ENCODE measurements at regions not wholly inside any gene's neighbourhood (a gene's known extent, or its start where the extent isn't known, plus 50 kb on each side); places are given as distances from the start of the nearest gene placed in this dataset.
A peak's percentile ranks its signal among the peaks of the same experiment; 100 is the strongest.

- H3K4me3 ChIP-seq (ENCODE audit: low read length) = no peak overlapping the region
- TF ChIP-seq, protein P1, sequence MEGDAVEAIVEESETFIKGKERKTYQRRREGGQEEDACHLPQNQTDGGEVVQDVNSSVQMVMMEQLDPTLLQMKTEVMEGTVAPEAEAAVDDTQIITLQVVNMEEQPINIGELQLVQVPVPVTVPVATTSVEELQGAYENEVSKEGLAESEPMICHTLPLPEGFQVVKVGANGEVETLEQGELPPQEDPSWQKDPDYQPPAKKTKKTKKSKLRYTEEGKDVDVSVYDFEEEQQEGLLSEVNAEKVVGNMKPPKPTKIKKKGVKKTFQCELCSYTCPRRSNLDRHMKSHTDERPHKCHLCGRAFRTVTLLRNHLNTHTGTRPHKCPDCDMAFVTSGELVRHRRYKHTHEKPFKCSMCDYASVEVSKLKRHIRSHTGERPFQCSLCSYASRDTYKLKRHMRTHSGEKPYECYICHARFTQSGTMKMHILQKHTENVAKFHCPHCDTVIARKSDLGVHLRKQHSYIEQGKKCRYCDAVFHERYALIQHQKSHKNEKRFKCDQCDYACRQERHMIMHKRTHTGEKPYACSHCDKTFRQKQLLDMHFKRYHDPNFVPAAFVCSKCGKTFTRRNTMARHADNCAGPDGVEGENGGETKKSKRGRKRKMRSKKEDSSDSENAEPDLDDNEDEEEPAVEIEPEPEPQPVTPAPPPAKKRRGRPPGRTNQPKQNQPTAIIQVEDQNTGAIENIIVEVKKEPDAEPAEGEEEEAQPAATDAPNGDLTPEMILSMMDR (conservative IDR thresholded peaks at IDR 0.05; ENCODE audit: low read depth, low read length) = no peak
Measured at GRCh38 chr1:243996223-243996622, 54.9 kb upstream of the ZBTB18 start.

GRCh38 chr1:243991650-243992049 lies 59.4 kb upstream of the ZBTB18 start:
- DNase-seq (ENCODE audit: low read depth) = no peak
- TF ChIP-seq, protein P1 (conservative IDR thresholded peaks at IDR 0.05; ENCODE audit: low read depth, low read length) = no peak
- no peak overlapping the region for H3K4me3 ChIP-seq (ENCODE audit: low read length)

More at GRCh38 chr1:243996223-243996622, 54.9 kb upstream of the ZBTB18 start:
- no peak for DNase-seq (ENCODE audit: low read depth)

DNA sequence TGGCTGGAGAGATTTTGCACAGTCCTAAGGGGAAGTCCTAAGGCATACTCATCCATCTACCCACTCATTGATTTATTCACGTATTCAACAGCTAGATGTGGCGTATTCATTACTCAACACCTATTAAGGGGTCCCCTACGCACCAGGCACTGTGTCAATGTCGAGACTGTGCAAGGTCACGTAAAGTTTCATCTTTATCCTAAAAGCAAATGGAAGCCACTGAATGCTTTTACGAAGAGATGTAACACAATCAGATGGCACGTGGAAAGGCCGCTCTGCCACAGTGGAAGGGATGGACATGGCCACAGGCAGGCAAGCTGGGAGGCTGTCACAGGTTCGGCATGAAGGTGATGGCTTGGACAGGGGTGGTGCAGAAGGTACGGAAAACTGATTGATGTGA lies 66.3 kb upstream of the ZBTB18 start:
- DNase-seq (ENCODE audit: low read depth) = no peak
- no peak overlapping the region for H3K4me3 ChIP-seq (ENCODE audit: low read length)
- TF ChIP-seq, protein P1 (conservative IDR thresholded peaks at IDR 0.05; ENCODE audit: low read depth, low read length) = no peak

DNA sequence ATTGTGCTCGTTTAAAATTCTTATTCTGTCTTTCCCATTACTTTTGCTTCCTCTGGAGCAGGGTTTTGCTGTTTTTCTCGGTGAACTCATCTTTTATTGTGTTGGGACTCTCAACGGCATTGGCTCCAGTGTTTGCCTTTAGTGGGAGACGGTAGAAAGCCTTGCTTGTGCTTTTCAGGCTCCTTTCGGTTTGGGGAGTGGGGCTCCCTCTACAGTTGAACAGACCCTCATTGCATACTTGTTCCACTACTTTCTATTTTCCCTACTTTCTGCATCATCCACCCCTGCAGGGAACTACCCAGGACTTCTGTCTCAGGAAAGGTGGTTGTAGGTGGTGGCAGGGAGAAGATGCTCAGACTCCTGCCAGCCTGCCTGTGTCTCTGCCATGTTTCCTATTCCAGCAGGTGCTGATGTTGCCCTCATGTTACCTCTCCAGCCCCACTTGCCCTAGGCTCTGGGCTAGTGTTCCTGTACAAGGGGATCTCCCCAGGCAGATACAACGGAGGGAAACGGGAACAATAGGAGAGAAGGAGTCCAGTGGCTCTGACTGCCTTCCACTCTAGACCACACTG lies 68.5 kb upstream of the ZBTB18 start:
- TF ChIP-seq, protein P1 (conservative IDR thresholded peaks at IDR 0.05; ENCODE audit: low read depth, low read length) = peak; percentile 22
- no peak overlapping the region for H3K4me3 ChIP-seq (ENCODE audit: low read length)
- DNase-seq (ENCODE audit: low read depth) = no peak

DNA sequence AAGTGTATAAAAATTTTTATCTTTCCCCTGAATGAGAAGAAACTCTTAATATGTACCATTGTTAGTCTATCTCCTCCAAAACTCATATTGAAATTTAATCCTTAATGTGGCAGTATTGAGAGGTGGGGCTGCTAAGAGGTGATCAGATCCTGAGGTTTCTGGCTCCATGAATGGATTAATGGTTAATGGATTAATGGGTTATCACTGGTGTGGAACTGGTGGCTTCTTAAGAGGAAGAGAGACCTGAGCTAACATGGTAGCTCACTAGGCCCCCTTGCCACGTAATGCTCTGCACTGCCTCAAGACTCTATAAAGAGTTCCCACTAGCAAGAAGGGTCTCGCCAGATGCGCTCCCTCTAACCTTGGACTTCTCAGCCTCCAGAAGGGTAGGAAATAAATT lies 70.6 kb upstream of the ZBTB18 start:
- TF ChIP-seq, protein P1 (conservative IDR thresholded peaks at IDR 0.05; ENCODE audit: low read depth, low read length) = no peak
- DNase-seq (ENCODE audit: low read depth) = no peak
- H3K4me3 ChIP-seq (ENCODE audit: low read length) = no peak overlapping the region

GRCh38 chr1:243980071-243980470 lies 71.0 kb upstream of the ZBTB18 start:
- DNase-seq (ENCODE audit: low read depth) = no peak
- H3K4me3 ChIP-seq (ENCODE audit: low read length) = no peak overlapping the region
- TF ChIP-seq, protein P1 (conservative IDR thresholded peaks at IDR 0.05; ENCODE audit: low read depth, low read length) = no peak

- no peak overlapping the region for H3K4me3 ChIP-seq (ENCODE audit: low read length)
- TF ChIP-seq, protein P1 (conservative IDR thresholded peaks at IDR 0.05; ENCODE audit: low read depth, low read length) = no peak
- no peak for DNase-seq (ENCODE audit: low read depth)
Measured at GRCh38 chr1:243979396-243979795, 71.7 kb upstream of the ZBTB18 start.

Data from retinal pigment epithelial cell (primary cell).